Naive B cell (primary cell): ENCODE measurements at regions not wholly inside any gene's neighbourhood (a gene's known extent, or its start where the extent isn't known, plus 50 kb on each side); places are given as distances from the start of the nearest gene placed in this dataset.

ENCODE experiments used
- ATAC-seq, 2 donors: fragments of 150-1000 bp; cut with Tn5 transposase; 2 replicates each; pipeline ENCODE4 v1.10.0; 2021; ENCODE audit warnings: low read depth in 2 of 2, mild to moderate bottlenecking in 2 of 2, moderate library complexity in 2 of 2
- DNase-seq: peaks from one replicate; pipeline ENCODE4 v3.0.0; 2022
- H3K27ac Mint-ChIP-seq, 6 donors: one replicate each; pipeline ENCODE4 v1.8.0; 2020 to 2022; ENCODE audit warnings: mild to moderate bottlenecking in 6 of 6, mixed read lengths in 6 of 6, moderate library complexity in 5 of 6, inconsistent platforms in 2 of 6
- H3K27me3 Mint-ChIP-seq, 3 donors: one replicate each; pipeline ENCODE4 v1.8.0; 2021 to 2022; ENCODE audit warnings: mixed read lengths in 3 of 3, mild to moderate bottlenecking in 1 of 3
- H3K36me3 Mint-ChIP-seq, 2 donors: one replicate each; pipeline ENCODE4 v1.8.0; 2020 to 2022; ENCODE audit warnings: mixed read lengths in 2 of 2, inconsistent platforms in 1 of 2, mild to moderate bottlenecking in 1 of 2
- H3K4me1 Mint-ChIP-seq, 3 donors: one replicate each; pipeline ENCODE4 v1.8.0; 2020 to 2022; ENCODE audit warnings: mixed read lengths in 3 of 3, inconsistent platforms in 1 of 3, mild to moderate bottlenecking in 1 of 3, moderate library complexity in 1 of 3
- H3K4me3 Mint-ChIP-seq, 8 donors: one replicate each; pipeline ENCODE4 v1.8.0; 2020 to 2022; ENCODE audit warnings: mild to moderate bottlenecking in 8 of 8, mixed read lengths in 8 of 8, moderate library complexity in 8 of 8, inconsistent platforms in 2 of 8
- H3K9me3 Mint-ChIP-seq, 7 donors: one replicate each; pipeline ENCODE4 v1.8.0; 2020 to 2022; ENCODE audit warnings: mixed read lengths in 7 of 7, mild to moderate bottlenecking in 5 of 7, inconsistent platforms in 2 of 7, moderate library complexity in 1 of 7

- H3K4me3 Mint-ChIP-seq: no peak overlapping the region
- H3K27ac Mint-ChIP-seq: peak overlapping the region in 1 of 6 donors; percentile 21
- H3K4me1 Mint-ChIP-seq: no peaks in the 10 kb centered on the region
- ATAC-seq: no peak
- H3K27me3 Mint-ChIP-seq: peaks cover 15 to 36% (median 29%) of the 10 kb centered on the region in 3 donors
- no peaks in the 10 kb centered on the region for H3K36me3 Mint-ChIP-seq
- DNase-seq: no peak
- H3K9me3 Mint-ChIP-seq: peaks cover 0 to 2% (median 0%) of the 10 kb centered on the region in 7 donors
These were observed 106.4 kb upstream of the PTPN1 start for GRCh38 chr20:50403565-50404418.

DNA sequence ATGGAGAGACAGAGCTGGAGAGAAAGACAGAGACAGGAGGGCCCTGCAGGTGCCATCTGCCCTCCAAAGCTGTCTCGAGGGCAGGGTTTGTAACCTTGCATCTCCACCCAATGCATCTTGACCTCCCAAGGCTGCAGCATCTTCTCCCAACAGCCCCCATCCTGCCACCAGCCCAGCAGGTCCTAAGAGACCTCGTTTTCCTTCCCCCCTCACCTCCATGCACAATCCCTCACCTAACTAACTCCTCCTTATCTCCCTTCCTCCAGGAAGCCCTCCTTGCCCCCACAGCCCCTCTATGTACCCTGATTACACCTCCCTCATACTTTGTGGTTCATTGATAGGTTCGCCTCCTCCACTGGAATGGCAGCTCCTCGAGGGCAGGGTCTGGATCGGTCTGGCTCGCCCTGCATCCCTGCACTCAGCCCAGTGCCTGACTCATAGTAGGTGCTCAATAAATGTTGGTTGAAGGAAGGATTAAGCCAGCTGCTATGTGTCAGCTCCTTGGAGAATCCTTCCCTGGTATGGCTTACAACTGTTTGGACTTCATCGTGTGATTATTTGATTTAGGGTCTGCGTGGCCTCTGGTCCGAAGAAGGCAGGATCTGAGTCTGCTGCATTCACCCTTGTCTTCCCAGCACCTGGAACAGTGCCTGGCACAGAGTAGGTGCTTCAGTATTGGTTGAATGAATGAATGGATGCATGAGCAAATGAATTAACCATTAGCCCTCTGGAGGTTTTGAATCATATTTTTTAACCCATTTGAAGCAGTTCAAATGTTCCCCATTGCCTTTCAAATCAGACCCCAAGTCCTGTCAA is 105.6 kb upstream of the PTPN1 start:
- no peak for ATAC-seq
- DNase-seq: no peak
- Mint-ChIP-seq H3K4me3 (no peak overlapping the region), H3K27me3 (peaks cover 15 to 34% (median 29%) of the 10 kb centered on the region in 3 donors), H3K36me3 (no peaks in the 10 kb centered on the region), H3K27ac (peak overlapping the region in 1 of 6 donors; percentile 21), H3K4me1 (no peaks in the 10 kb centered on the region), H3K9me3 (peaks cover 0 to 2% (median 0%) of the 10 kb centered on the region in 7 donors)

DNA sequence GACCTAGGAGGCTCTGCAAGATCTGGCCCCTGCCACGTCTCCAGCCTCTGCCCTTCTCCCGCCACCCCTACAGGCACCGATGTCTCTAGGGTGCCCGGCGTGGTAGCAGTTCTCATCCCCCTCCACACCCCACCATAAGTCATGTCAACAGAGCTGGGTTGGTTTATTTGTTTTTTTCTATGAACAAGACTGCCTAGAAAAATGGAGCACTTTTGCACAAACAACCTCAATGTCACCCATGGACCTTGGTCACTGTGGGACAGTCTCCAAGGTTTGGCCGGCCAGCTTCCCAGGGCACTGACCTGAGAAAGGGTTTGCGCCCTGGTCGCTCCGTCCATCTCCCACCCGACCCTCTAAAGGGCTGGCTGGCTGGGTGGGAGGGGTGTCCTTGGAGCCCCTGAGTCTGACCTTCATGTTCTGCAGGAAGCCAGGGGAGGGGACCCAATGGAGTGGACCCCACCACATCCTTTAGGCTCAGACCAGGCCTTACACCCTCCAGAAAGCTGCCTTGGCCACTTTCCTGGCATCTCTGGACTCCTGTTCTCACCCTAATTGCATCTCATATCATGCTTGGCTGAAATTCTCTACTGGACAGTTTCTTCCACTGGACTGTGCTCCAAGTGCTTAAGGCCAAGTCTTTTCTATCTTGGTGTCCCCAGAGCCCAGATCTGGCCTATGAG is 104.8 kb upstream of the PTPN1 start:
- Mint-ChIP-seq H3K27ac (peak overlapping the region in 1 of 6 donors; percentile 37), H3K27me3 (peaks cover 15 to 34% (median 22%) of the 10 kb centered on the region in 3 donors), H3K4me1 (no peaks in the 10 kb centered on the region), H3K9me3 (peaks cover 0 to 2% (median 0%) of the 10 kb centered on the region in 7 donors), H3K4me3 (no peak overlapping the region), H3K36me3 (no peaks in the 10 kb centered on the region)
- DNase-seq (no peak), ATAC-seq (no peak)

DNA sequence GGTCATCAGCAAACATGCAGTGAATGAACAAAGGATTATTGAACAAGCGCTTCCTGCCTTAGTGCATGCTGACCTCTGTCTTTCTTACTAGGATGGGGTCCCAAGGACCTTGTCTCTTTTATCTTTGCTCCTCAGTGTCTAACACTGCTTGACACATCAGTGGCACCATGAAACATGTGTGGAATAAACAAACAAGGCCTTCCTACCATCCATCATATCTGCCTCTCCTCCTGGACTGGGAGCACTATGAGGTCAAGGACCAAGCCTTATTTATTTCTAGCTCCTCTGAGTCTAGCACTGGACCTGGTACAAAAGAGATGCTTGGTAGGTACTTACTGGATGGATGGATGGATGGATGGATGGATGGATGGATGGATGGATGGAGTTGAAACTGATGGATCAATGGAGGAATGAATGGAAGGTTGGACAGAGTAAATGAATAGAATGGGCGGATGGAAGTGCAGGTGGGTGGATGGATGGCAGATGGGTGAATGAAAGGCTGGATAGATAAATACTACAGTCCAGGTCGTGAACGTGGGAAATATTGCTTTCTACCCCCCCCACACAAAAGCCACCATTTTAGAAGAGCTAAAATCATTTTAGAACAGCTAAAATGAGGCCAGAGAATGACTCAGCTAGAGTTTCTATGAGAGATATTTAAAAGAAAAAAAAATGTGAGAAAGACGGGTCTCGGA is 104.1 kb upstream of the PTPN1 start:
- Mint-ChIP-seq H3K36me3 (no peaks in the 10 kb centered on the region), H3K4me1 (no peaks in the 10 kb centered on the region), H3K27me3 (peaks cover 15 to 32% (median 17%) of the 10 kb centered on the region in 3 donors), H3K9me3 (peaks cover 0 to 2% (median 0%) of the 10 kb centered on the region in 7 donors), H3K27ac (no peak overlapping the region), H3K4me3 (no peak overlapping the region)
- DNase-seq (no peak), ATAC-seq (no peak)

- no peak for ATAC-seq
- Mint-ChIP-seq H3K27me3 (peaks cover 18 to 34% (median 20%) of the 10 kb centered on the region in 3 donors), H3K36me3 (no peaks in the 10 kb centered on the region)
These were observed 103.5 kb upstream of the PTPN1 start for GRCh38 chr20:50406610-50407136.

DNA sequence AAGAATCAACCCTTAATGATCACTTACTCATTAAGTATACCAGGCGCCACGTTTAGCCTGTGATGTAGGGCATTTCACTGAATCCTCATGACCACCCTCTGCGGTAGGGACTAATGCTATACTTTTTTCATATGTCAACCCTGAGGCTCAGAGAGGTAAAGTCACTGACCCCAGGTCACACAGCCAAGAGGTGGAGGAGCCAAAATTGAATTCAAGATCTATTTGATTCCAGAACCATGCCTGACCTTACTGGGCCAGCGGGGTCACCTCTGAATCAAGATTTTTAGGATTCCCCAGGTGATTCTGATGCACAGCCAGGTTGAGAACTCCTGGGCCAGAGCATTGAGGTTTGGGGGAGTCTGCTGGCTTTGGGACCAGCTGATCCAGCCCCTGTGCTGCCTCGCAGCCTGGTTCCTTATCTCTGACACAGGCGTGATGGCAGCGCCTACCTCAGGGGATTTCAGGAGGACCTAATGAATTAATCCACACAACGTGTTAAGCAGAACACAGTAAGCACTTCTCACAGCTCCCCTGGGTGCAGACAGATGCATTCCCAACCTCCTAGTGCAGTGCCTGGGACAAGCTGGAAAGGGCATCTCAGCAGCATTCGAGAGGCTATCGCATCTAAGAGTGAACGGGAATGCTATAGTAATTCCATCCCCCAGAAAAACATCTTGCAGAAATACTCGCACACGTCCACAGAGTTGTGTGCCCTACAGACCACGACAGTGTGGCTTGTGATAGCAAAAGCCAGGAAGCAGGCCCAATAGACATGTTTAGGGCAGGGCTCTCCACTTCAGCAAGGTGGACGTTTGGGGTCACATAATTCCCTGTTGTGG is 101.4 kb upstream of the PTPN1 start:
- Mint-ChIP-seq H3K36me3 (no peaks in the 10 kb centered on the region), H3K27ac (no peak overlapping the region)
- no peak for ATAC-seq

More at GRCh38 chr20:50406610-50407136, 103.5 kb upstream of the PTPN1 start:
- no peak for DNase-seq
- H3K4me1 Mint-ChIP-seq: no peaks in the 10 kb centered on the region
- no peak overlapping the region for H3K4me3 Mint-ChIP-seq
- H3K9me3 Mint-ChIP-seq: peaks cover 0 to 2% (median 0%) of the 10 kb centered on the region in 7 donors
- no peak overlapping the region for H3K27ac Mint-ChIP-seq

GRCh38 chr20:50409495-50409894 is 100.7 kb upstream of the PTPN1 start:
- peaks cover 13 to 34% (median 16%) of the 10 kb centered on the region in 3 donors for H3K27me3 Mint-ChIP-seq
- no peaks in the 10 kb centered on the region for H3K36me3 Mint-ChIP-seq
- DNase-seq (no peak), ATAC-seq (no peak)
- H3K9me3 Mint-ChIP-seq: peaks cover 0 to 10% (median 2%) of the 10 kb centered on the region in 7 donors
- no peak overlapping the region for H3K27ac Mint-ChIP-seq
- no peak overlapping the region for H3K4me3 Mint-ChIP-seq
- no peaks in the 10 kb centered on the region for H3K4me1 Mint-ChIP-seq

More for the DNA sequence above, 101.4 kb upstream of the PTPN1 start:
- Mint-ChIP-seq H3K4me1 (no peaks in the 10 kb centered on the region), H3K9me3 (peaks cover 0 to 9% (median 2%) of the 10 kb centered on the region in 7 donors), H3K4me3 (no peak overlapping the region), H3K27me3 (peaks cover 18 to 42% (median 23%) of the 10 kb centered on the region in 3 donors)
- no peak for DNase-seq

GRCh38 chr20:50410343-50410742 is 99.8 kb upstream of the PTPN1 start:
- peaks cover 0 to 10% (median 2%) of the 10 kb centered on the region in 7 donors for H3K9me3 Mint-ChIP-seq
- H3K27ac Mint-ChIP-seq: no peak overlapping the region
- H3K4me1 Mint-ChIP-seq: no peaks in the 10 kb centered on the region
- DNase-seq: no peak
- no peak overlapping the region for H3K4me3 Mint-ChIP-seq
- peaks cover 13 to 30% (median 17%) of the 10 kb centered on the region in 3 donors for H3K27me3 Mint-ChIP-seq
- no peak for ATAC-seq
- H3K36me3 Mint-ChIP-seq: no peaks in the 10 kb centered on the region

DNA sequence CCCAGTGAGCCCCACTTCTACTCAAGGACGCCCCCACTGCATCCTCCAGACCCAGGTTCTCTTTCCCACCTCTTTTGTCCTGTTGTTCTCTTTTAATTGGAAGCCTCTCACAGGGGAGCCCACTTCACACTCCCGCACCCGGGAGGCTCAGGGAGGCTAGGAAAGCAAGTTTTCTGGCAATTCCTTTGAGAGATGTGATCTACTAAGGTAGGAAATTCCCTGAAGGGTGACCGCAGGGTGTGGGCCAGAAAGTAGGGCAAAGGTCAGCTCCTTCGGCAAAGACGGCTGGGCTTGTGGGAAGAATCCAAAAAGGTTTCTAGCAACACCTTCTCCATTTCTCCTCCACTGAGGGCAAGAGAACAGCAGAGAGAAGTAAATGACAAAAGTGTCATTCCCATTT is 98.1 kb upstream of the PTPN1 start:
- peaks cover 0 to 10% (median 4%) of the 10 kb centered on the region in 7 donors for H3K9me3 Mint-ChIP-seq
- peak overlapping the region in 1 of 8 donors; percentile 20 for H3K4me3 Mint-ChIP-seq
- DNase-seq: no peak
- H3K4me1 Mint-ChIP-seq: no peaks in the 10 kb centered on the region
- H3K27ac Mint-ChIP-seq: no peak overlapping the region
- H3K36me3 Mint-ChIP-seq: no peaks in the 10 kb centered on the region
- peaks cover 18 to 31% (median 26%) of the 10 kb centered on the region in 3 donors for H3K27me3 Mint-ChIP-seq
- no peak for ATAC-seq

GRCh38 chr20:50412499-50412898 is 97.7 kb upstream of the PTPN1 start:
- no peak overlapping the region for H3K27ac Mint-ChIP-seq
- no peaks in the 10 kb centered on the region for H3K36me3 Mint-ChIP-seq
- ATAC-seq: no peak
- H3K4me3 Mint-ChIP-seq: no peak overlapping the region
- peaks cover 21 to 32% (median 26%) of the 10 kb centered on the region in 3 donors for H3K27me3 Mint-ChIP-seq
- DNase-seq: no peak
- no peaks in the 10 kb centered on the region for H3K4me1 Mint-ChIP-seq
- H3K9me3 Mint-ChIP-seq: peaks cover 0 to 10% (median 4%) of the 10 kb centered on the region in 7 donors

- no peak overlapping the region for H3K27ac Mint-ChIP-seq
- no peak for ATAC-seq
- no peaks in the 10 kb centered on the region for H3K4me1 Mint-ChIP-seq
- H3K4me3 Mint-ChIP-seq: peak overlapping the region in 1 of 8 donors; percentile 21
- H3K36me3 Mint-ChIP-seq: no peaks in the 10 kb centered on the region
- peaks cover 23 to 38% (median 31%) of the 10 kb centered on the region in 3 donors for H3K27me3 Mint-ChIP-seq
- no peak for DNase-seq
- peaks cover 0 to 11% (median 5%) of the 10 kb centered on the region in 7 donors for H3K9me3 Mint-ChIP-seq
These were observed 97.1 kb upstream of the PTPN1 start for GRCh38 chr20:50413088-50413500.
